K562 (cell line): ENCODE measurements at regions not wholly inside any gene's neighbourhood (a gene's known extent, or its start where the extent isn't known, plus 50 kb on each side); places are given as distances from the start of the nearest gene placed in this dataset.

ENCODE experiments used
- ATAC-seq: fragments of 200-7000 bp; cut with Tn5 transposase; 3 replicates; pipeline ENCODE4 v1.9.1; 2020; ENCODE audit warnings: moderate library complexity
- BruUV-seq: library from RNA; stranded (reverse); fragments of 400-500 nt; replicated peaks from 2 replicates; lab custom pipeline; 2021; lab: Mats Ljungman, UMichigan
- CTCF ChIA-PET: fragments of 300-600 bp; formaldehyde crosslinking; extraction: SDS; loops from one replicate; lab custom pipeline; 2021; ENCODE audit warnings: low intra/inter-chr PET ratio; lab: Yijun Ruan, JAX
- POLR2A ChIA-PET: fragments of 300-600, 350-650 bp; sonication (Branson Sonifier 250); formaldehyde crosslinking; extraction: SDS; loops from one replicate; lab custom pipeline; 2021; ENCODE audit warnings: antibody characterized with exemption, inconsistent platforms; lab: Yijun Ruan, JAX
- DNase-seq, 4 experiments: peaks; one replicate each; pipeline versions ENCODE4 v3.0.0 to v3.0.0-alpha.2; 2011 to 2018; ENCODE audit warnings: low spot score in 3 of 4, mixed read lengths in 3 of 4; ENCODE audit errors: extremely low read depth in 1 of 4
- FAIRE-seq: peaks from 2 replicates; lab custom pipeline; 2011; peaks lifted over from hg19 to GRCh38; lab: Jason Lieb, UNC
- H2AFZ ChIP-seq: 2 replicates; pipeline ENCODE4 v1.6.0; 2011; ENCODE audit warnings: low read depth, low read length, control low read depth, inconsistent platforms
- H3K27ac ChIP-seq: fragments of 200-600 bp; 3 replicates; pipeline ENCODE4 v1.8.0; 2011; ENCODE audit warnings: low read depth, mild to moderate bottlenecking, control low read depth, inconsistent platforms, low read length, moderate library complexity, mixed read lengths; ENCODE audit errors: extremely low read depth
- H3K27me3 ChIP-seq, 2 experiments: fragments of 300-600 bp in 1 of 2; 2 replicates in 1 of 2; 3 replicates in 1 of 2; pipeline versions ENCODE4 v1.6.0 to v1.8.0; 2011; ENCODE audit warnings: inconsistent platforms in 2 of 2, low read length in 2 of 2, mild to moderate bottlenecking in 1 of 2, mixed read lengths in 1 of 2, moderate library complexity in 1 of 2; ENCODE audit not compliant: control insufficient read depth in 2 of 2, insufficient read depth in 2 of 2
- H3K36me3 ChIP-seq: fragments of 300-600 bp; 3 replicates; pipeline ENCODE4 v1.8.0; 2011; ENCODE audit warnings: mild to moderate bottlenecking, low read length, inconsistent platforms; ENCODE audit not compliant: control insufficient read depth, insufficient read depth
- H3K4me1 ChIP-seq, 2 experiments: fragments of 200-600 bp in 1 of 2; replicated peaks in 1 of 2; 2 replicates in 1 of 2; 3 replicates in 1 of 2; pipeline versions ENCODE4 v1.5.1 to v1.8.0; 2011; ENCODE audit warnings: inconsistent platforms in 2 of 2, low read length in 2 of 2, mild to moderate bottlenecking in 1 of 2, mixed read lengths in 1 of 2, moderate library complexity in 1 of 2; ENCODE audit not compliant: control insufficient read depth in 2 of 2, insufficient read depth in 2 of 2
- H3K4me2 ChIP-seq: 2 replicates; pipeline ENCODE4 v1.6.1; 2011; ENCODE audit warnings: low read length, control low read depth, inconsistent platforms, mixed read lengths; ENCODE audit not compliant: insufficient read depth
- H3K4me3 ChIP-seq: fragments of 200-600 bp; sonication (generic), shearing (Covaris generic); 2 replicates; pipeline ENCODE4 v1.5.1; 2016; ENCODE audit warnings: control low read depth, inconsistent platforms
- H3K79me2 ChIP-seq: fragments of 200-600 bp; 3 replicates; pipeline ENCODE4 v1.8.0; 2011; ENCODE audit warnings: low read length, inconsistent platforms; ENCODE audit not compliant: control insufficient read depth, insufficient read depth
- H3K9ac ChIP-seq, 2 experiments: 2 replicates each; pipeline versions ENCODE4 v1.6.0 to v1.6.1; 2011; ENCODE audit warnings: low read depth in 2 of 2, low read length in 2 of 2, control low read depth in 1 of 2, inconsistent platforms in 1 of 2, mild to moderate bottlenecking in 1 of 2, mixed read lengths in 1 of 2; ENCODE audit not compliant: insufficient read depth in 1 of 2
- H3K9me1 ChIP-seq: one replicate; pipeline ENCODE4 v1.6.0; 2011; ENCODE audit warnings: inconsistent platforms, mild to moderate bottlenecking, low read length, moderate library complexity; ENCODE audit not compliant: control insufficient read depth, insufficient read depth
- H3K9me3 ChIP-seq: replicated peaks from 2 replicates; pipeline ENCODE4 v1.5.1; 2011; ENCODE audit warnings: low read depth, low read length, inconsistent platforms; ENCODE audit not compliant: control insufficient read depth, insufficient read depth
- H4K20me1 ChIP-seq: replicated peaks from 2 replicates; pipeline ENCODE4 v1.6.1; 2011; ENCODE audit warnings: low read length, inconsistent platforms, mixed read lengths; ENCODE audit not compliant: control insufficient read depth, insufficient read depth
- CCAR2 ChIP-seq: fragments of 200-400 bp; formaldehyde crosslinking; IDR thresholded peaks from 2 replicates; pipeline ENCODE4 v1.6.1; 2017; ENCODE audit warnings: mild to moderate bottlenecking, low read depth, low read length
- GABPB2 ChIP-seq: fragments of 250-450 bp; sonication (Bioruptor Pico); conservative IDR thresholded peaks from 2 replicates; pipeline ENCODE4 v1.5.1; 2021; ENCODE audit warnings: mild to moderate bottlenecking
- KDM5B ChIP-seq: fragments of 200-600 bp; sonication (generic); IDR thresholded peaks from 2 replicates; pipeline ENCODE4 v1.6.1; 2012; ENCODE audit warnings: low read depth, mild to moderate bottlenecking, moderate library complexity, low read length, control low read depth, inconsistent platforms; ENCODE audit not compliant: insufficient replicate concordance
- MECOM ChIP-seq: fragments of 250-450 bp; sonication (Bioruptor Pico); IDR thresholded peaks from 2 replicates; pipeline ENCODE4 v1.8.0; 2022; ENCODE audit warnings: inconsistent platforms
- WGBS: fragments of 100-300 bp; shearing (Covaris generic); methylation state at CpG from one replicate; pipeline ENCODE4 v1.1.6; 2016; ENCODE audit warnings: low coverage, mixed read lengths; ENCODE audit not compliant: insufficient coverage; ENCODE audit errors: missing lambda C conversion rate; 5-methylcytosine and 5-hydroxymethylcytosine counted together
- in situ Hi-C: fragments of 300-500 bp; cut with MboI; formaldehyde crosslinking; loops from 4 replicates; pipeline ENCODE4 v1.15.0; 2018; ENCODE audit warnings: inconsistent platforms, mixed read lengths
- intact Hi-C: fragments of 100-400 bp; cut with micrococcal nuclease; formaldehyde crosslinking; loops from 2 replicates; pipeline ENCODE4 v1.14.2; 2022
- TF ChIP-seq, protein P1 (sequence below): fragments of 450-650 bp; IDR thresholded peaks from 2 replicates; pipeline ENCODE4 v1.6.1; 2016; ENCODE audit warnings: mild to moderate bottlenecking, moderate library complexity
- TF ChIP-seq, protein P2 (sequence below), 2 experiments: fragments of 200-800 bp in 1 of 2; sonication (Bioruptor generic) in 1 of 2; sonication (generic) in 1 of 2; formaldehyde crosslinking in 1 of 2; IDR thresholded peaks in 1 of 2; conservative IDR thresholded peaks in 1 of 2; 2 replicates each; pipeline versions ENCODE4 v1.5.0 to v1.6.1; 2016 to 2020; ENCODE audit warnings: missing compliant biosample characterization in 1 of 2, missing genetic modification characterization in 1 of 2, missing genetic modification reagents in 1 of 2

DNA sequence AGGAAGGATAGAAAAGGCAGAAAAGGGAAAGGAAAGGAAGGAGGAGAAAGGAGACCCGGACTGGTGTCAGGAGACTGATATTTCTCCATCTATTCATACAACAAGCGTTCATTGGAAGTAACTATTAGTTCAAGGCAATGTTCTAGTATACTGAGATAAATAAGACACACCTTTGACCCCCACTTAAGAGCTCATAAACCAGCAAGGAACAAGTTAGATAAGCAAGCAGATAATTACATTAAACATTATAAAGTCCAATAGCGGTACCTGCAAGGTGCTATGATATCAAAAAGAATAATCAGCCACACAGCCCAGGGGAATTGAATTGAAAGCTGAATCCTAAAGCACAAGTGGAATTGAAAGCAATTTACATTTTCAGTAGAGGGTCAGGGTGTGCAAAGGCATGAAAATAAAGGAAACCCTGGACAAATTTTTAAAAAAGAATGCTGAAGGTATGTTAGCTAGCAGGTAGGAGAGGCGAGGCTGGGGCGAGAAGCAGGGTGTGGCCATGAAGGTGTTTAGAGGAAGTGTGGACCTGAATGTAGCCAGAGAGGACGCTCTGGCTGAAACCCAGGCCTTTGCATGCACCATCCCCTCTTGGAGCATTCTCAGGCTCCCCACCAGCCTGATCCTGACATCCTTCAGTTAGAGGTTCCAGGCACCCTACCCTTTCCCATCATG is 200.0 kb downstream of the SETD4 start (continued):
- TF ChIP-seq KDM5B: no peak

DNA sequence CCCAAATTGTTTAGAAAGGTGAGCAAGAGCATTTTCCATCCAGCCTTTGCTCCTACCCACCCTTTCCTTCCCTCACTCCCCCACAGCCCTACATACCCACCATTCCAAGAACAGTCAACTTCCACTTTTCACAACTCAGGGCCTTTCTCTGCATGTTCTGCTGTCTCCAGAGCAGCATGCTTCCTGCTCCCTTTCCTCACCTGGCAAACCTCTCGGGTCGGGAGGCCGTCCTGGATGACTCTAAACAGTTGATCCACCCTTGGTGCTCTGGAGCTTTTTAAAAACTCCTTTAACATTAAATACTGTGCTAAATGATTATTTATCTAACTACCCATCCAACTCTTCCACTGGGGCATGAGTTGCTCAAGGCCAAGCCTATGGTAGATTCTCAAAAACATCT is 200.6 kb downstream of the SETD4 start:
- Histone ChIP-seq H3K4me2 (no peak overlapping the region), H3K9ac (no peak overlapping the region), H3K4me1 (no peaks in the 10 kb centered on the region), H3K4me3 (no peak overlapping the region), H3K79me2 (no peaks in the 10 kb centered on the region), H3K9me1 (no peaks in the 10 kb centered on the region), H3K9me3 (no peaks in the 10 kb centered on the region), H2AFZ (no peak overlapping the region), H4K20me1 (no peaks in the 10 kb centered on the region; the same call in 1 of the 2 replicates), H3K36me3 (no peaks in the 10 kb centered on the region), H3K27ac (no peak overlapping the region), H3K27me3 (peaks cover 3 to 7% of the 10 kb centered on the region in 2 experiments; a peak in 3 of 5 replicates)
- WGBS: 0% methylated on average over 3 of the region's 3 CpGs
- CTCF ChIA-PET: no interaction called here
- in situ Hi-C loops (no loop called here), intact Hi-C loops (no loop called here)
- no peak for ATAC-seq
- POLR2A ChIA-PET: interaction anchor here (0.6 kb wide), 1 partner anchor 124 kb away, joined by 5 read pairs; no protein-coding TSS in a partner anchor
- no TSS peak for BruUV-seq
- FAIRE-seq: no peak
- DNase-seq: no peak
- TF ChIP-seq, protein P1, sequence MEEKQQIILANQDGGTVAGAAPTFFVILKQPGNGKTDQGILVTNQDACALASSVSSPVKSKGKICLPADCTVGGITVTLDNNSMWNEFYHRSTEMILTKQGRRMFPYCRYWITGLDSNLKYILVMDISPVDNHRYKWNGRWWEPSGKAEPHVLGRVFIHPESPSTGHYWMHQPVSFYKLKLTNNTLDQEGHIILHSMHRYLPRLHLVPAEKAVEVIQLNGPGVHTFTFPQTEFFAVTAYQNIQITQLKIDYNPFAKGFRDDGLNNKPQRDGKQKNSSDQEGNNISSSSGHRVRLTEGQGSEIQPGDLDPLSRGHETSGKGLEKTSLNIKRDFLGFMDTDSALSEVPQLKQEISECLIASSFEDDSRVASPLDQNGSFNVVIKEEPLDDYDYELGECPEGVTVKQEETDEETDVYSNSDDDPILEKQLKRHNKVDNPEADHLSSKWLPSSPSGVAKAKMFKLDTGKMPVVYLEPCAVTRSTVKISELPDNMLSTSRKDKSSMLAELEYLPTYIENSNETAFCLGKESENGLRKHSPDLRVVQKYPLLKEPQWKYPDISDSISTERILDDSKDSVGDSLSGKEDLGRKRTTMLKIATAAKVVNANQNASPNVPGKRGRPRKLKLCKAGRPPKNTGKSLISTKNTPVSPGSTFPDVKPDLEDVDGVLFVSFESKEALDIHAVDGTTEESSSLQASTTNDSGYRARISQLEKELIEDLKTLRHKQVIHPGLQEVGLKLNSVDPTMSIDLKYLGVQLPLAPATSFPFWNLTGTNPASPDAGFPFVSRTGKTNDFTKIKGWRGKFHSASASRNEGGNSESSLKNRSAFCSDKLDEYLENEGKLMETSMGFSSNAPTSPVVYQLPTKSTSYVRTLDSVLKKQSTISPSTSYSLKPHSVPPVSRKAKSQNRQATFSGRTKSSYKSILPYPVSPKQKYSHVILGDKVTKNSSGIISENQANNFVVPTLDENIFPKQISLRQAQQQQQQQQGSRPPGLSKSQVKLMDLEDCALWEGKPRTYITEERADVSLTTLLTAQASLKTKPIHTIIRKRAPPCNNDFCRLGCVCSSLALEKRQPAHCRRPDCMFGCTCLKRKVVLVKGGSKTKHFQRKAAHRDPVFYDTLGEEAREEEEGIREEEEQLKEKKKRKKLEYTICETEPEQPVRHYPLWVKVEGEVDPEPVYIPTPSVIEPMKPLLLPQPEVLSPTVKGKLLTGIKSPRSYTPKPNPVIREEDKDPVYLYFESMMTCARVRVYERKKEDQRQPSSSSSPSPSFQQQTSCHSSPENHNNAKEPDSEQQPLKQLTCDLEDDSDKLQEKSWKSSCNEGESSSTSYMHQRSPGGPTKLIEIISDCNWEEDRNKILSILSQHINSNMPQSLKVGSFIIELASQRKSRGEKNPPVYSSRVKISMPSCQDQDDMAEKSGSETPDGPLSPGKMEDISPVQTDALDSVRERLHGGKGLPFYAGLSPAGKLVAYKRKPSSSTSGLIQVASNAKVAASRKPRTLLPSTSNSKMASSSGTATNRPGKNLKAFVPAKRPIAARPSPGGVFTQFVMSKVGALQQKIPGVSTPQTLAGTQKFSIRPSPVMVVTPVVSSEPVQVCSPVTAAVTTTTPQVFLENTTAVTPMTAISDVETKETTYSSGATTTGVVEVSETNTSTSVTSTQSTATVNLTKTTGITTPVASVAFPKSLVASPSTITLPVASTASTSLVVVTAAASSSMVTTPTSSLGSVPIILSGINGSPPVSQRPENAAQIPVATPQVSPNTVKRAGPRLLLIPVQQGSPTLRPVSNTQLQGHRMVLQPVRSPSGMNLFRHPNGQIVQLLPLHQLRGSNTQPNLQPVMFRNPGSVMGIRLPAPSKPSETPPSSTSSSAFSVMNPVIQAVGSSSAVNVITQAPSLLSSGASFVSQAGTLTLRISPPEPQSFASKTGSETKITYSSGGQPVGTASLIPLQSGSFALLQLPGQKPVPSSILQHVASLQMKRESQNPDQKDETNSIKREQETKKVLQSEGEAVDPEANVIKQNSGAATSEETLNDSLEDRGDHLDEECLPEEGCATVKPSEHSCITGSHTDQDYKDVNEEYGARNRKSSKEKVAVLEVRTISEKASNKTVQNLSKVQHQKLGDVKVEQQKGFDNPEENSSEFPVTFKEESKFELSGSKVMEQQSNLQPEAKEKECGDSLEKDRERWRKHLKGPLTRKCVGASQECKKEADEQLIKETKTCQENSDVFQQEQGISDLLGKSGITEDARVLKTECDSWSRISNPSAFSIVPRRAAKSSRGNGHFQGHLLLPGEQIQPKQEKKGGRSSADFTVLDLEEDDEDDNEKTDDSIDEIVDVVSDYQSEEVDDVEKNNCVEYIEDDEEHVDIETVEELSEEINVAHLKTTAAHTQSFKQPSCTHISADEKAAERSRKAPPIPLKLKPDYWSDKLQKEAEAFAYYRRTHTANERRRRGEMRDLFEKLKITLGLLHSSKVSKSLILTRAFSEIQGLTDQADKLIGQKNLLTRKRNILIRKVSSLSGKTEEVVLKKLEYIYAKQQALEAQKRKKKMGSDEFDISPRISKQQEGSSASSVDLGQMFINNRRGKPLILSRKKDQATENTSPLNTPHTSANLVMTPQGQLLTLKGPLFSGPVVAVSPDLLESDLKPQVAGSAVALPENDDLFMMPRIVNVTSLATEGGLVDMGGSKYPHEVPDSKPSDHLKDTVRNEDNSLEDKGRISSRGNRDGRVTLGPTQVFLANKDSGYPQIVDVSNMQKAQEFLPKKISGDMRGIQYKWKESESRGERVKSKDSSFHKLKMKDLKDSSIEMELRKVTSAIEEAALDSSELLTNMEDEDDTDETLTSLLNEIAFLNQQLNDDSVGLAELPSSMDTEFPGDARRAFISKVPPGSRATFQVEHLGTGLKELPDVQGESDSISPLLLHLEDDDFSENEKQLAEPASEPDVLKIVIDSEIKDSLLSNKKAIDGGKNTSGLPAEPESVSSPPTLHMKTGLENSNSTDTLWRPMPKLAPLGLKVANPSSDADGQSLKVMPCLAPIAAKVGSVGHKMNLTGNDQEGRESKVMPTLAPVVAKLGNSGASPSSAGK: no peak
- no peak for TF ChIP-seq GABPB2 (CRISPR knock-in tag)
- TF ChIP-seq, protein P2, sequence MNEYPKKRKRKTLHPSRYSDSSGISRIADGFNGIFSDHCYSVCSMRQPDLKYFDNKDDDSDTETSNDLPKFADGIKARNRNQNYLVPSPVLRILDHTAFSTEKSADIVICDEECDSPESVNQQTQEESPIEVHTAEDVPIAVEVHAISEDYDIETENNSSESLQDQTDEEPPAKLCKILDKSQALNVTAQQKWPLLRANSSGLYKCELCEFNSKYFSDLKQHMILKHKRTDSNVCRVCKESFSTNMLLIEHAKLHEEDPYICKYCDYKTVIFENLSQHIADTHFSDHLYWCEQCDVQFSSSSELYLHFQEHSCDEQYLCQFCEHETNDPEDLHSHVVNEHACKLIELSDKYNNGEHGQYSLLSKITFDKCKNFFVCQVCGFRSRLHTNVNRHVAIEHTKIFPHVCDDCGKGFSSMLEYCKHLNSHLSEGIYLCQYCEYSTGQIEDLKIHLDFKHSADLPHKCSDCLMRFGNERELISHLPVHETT (CRISPR knock-in tag; conservative IDR thresholded peaks at IDR 0.05 in 1 of 2, IDR thresholded peaks at IDR 0.05 in 1 of 2): no peak
- TF ChIP-seq MECOM (CRISPR knock-in tag): no peak
- no peak for TF ChIP-seq CCAR2
